EL (cell line): ENCODE measurements at regions not wholly inside any gene's neighbourhood (a gene's known extent, or its start where the extent isn't known, plus 50 kb on each side); places are given as distances from the start of the nearest gene placed in this dataset.

Source experiments
- DNase-seq: peaks from one replicate; pipeline ENCODE4 v3.0.0-alpha.2; 2016

- DNase-seq, result no peak
These were observed 417.5 kb upstream of the OPRM1 start for GRCh38 chr6:153621491-153621890.

GRCh38 chr6:153621070-153621469 lies 418.0 kb upstream of the OPRM1 start:
- DNase-seq, result no peak

GRCh38 chr6:153618371-153619322 lies 420.4 kb upstream of the OPRM1 start:
- no peak for DNase-seq

- DNase-seq, result no peak
These were observed 422.5 kb upstream of the OPRM1 start for GRCh38 chr6:153616506-153616905.

GRCh38 chr6:153613719-153614455 lies 425.2 kb upstream of the OPRM1 start:
- no peak for DNase-seq

DNA sequence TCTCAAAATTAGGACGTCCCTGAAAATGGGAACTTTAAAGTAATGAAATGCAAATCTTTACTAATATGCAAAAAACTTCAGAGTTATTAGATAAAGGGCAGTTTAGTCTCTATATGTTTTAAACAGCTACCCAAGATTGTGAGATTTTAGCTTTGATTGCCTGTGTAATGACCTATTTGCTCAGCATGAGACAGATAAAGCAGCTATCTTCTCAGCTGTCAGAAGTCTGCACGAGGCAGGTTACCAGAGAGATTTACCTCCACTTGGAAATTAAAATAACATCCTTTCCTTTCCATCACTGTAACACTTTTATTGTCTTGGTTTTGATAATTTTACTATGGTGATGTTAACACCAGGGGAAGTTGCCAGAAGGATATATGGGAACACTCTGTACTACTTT lies 436.6 kb upstream of the OPRM1 start:
- DNase-seq, result no peak

- no peak for DNase-seq
These were observed 439.1 kb upstream of the OPRM1 start for GRCh38 chr6:153599901-153600300.

DNA sequence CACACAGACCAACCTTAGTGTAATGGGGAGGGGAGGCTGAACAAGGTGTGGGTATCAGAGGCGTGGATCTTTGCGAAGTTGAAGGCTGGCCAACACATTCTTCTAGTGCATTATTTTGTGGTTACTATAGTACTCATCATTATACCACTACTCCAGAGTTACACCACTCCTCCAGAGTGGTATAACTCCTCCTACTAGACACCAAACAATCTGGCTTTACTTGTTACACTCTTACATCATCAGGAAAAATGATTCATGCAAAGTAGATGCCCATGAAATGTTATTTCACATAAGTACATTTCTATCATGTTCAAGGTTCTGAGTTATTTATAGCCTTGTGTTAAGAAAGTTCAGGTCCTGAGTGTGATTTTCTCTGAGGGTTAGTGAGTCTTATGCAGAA lies 443.1 kb upstream of the OPRM1 start:
- no peak for DNase-seq

DNA sequence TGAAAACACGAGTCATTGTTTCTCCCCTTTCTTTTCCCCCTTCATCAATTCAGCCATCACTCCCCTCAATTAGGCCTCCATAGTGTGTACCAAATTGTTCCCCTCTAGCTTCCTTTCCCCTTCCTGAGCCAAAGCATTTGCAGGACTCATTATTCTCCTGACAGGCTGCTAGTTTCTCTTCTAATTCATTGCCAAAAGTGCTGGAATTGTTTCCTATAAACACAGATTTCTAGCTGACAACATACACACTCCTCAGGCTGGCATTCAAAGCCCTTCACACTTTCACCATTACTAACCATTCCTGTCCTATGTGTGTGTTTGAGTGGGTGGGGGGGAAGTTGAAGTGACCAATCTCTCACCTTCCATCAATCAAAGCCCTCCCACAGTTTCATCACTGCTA lies 444.2 kb upstream of the OPRM1 start:
- no peak for DNase-seq

- no peak for DNase-seq
These were observed 447.9 kb upstream of the OPRM1 start for GRCh38 chr6:153591159-153591558.

DNA sequence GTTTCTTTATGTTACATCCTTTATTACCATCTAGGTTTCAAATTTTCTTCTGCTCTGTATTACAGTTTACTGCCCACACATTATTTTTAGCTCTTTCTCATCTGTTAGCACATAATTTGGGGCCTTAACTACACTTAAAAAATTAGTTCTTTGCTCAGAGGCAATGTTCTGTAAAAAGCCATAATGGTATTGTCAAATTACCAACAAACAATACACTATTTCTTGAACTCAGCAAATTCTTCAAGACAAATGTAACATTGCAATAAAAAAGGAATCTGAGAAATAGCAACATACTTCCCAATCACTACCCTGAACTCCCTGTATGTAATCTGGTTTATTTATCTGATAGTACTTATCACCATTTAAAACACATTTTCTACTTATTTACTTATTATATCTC lies 448.6 kb upstream of the OPRM1 start:
- no peak for DNase-seq

DNA sequence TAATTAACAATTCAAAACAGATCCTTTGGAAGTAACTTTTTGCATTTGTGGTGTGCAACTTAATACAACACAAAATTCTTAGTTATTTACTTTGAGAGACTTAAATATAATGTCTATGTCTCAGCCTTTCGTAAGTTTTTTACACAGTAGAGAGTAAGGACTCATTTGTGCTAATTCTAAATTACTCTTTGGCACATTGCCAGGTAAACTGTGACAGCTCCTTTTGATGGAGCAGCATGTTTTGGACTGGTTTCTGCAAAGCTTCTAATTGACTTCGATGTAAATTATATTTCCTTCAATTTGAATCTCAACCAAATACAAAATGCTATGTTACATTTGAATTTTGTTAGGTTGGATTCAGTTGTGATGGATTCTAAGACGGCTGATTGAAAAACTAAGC lies 450.7 kb upstream of the OPRM1 start:
- DNase-seq, result no peak

- no peak for DNase-seq
These were observed 452.6 kb upstream of the RGS17 start for GRCh38 chr6:153583685-153584084.

- DNase-seq, result no peak
These were observed 449.7 kb upstream of the RGS17 start for GRCh38 chr6:153580776-153581175.

GRCh38 chr6:153575528-153575927 lies 444.4 kb upstream of the RGS17 start:
- no peak for DNase-seq

- no peak for DNase-seq
These were observed 443.1 kb upstream of the RGS17 start for GRCh38 chr6:153574231-153574630.

- no peak for DNase-seq
These were observed 441.3 kb upstream of the RGS17 start for GRCh38 chr6:153572371-153572770.

GRCh38 chr6:153568628-153569027 lies 437.5 kb upstream of the RGS17 start:
- no peak for DNase-seq

- DNase-seq, result no peak
These were observed 433.7 kb upstream of the RGS17 start for GRCh38 chr6:153564803-153565202.

- DNase-seq, result no peak
These were observed 431.9 kb upstream of the RGS17 start for GRCh38 chr6:153563001-153563400.

DNA sequence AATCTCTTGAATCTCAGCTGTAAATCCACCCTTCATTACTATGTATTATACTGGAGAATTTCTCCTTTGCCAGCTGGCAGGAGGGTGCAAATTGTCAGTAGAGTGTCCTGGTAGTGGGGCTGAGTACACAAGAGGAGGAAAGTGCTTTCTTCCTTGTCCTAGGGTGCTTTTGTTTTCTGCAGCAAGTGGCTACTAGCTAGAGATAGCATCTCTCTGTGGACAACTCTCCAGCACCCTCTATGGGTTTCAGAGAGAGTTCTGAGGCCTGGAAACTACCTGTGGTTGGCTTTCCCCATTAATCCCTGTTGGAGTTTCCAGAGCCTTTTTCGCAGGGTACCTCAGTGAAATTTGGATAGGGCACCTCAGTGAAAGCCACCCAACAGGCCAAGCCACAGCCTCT lies 422.5 kb upstream of the RGS17 start:
- DNase-seq, result no peak

GRCh38 chr6:153539602-153540001 lies 408.5 kb upstream of the RGS17 start:
- no peak for DNase-seq

DNA sequence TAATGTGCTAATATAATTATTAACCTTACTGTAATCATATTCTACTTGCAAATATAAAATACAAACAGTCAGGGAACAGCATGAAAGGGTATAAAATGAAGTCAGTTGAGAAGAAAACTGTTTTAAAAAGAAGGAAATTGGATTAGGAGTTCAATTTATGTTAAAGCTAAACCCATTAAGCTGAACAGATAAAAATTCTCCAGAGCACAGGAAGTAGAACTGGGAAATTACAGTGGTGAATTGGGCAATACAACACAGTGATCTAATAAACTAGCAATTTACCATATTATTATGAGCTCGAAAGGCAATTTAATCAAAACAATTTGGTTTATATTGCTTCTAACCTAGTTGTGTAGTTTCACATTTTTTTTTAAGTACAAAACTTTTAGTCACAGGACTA lies 407.4 kb upstream of the RGS17 start:
- no peak for DNase-seq

GRCh38 chr6:153537422-153537821 lies 406.3 kb upstream of the RGS17 start:
- DNase-seq, result no peak
